Cardiac muscle cell (in vitro differentiated cells and primary cell): ENCODE measurements at regions not wholly inside any gene's neighbourhood (a gene's known extent, or its start where the extent isn't known, plus 50 kb on each side); places are given as distances from the start of the nearest gene placed in this dataset.

Source experiments
- DNase-seq, 2 donors: peaks; one replicate each; pipeline versions ENCODE4 v3.0.0 to v3.0.0-alpha.2; 2010 to 2017; ENCODE audit warnings: low read depth in 1 of 2, low spot score in 1 of 2
- H3K27ac ChIP-seq: fragments of 200-600 bp; sonication (generic); 2 replicates; pipeline ENCODE4 v1.5.1; 2016
- H3K27me3 ChIP-seq: fragments of 200-600 bp; sonication (generic); 2 replicates; pipeline ENCODE4 v1.6.0; 2016; ENCODE audit warnings: control low read depth
- H3K36me3 ChIP-seq: fragments of 200-600 bp; sonication (generic); 2 replicates; pipeline ENCODE4 v1.5.1; 2016; ENCODE audit warnings: control low read depth
- H3K4me1 ChIP-seq: fragments of 200-600 bp; sonication (generic); 2 replicates; pipeline ENCODE4 v1.8.1; 2017; ENCODE audit warnings: low read depth, mild to moderate bottlenecking, mixed run types
- H3K4me3 ChIP-seq: fragments of 200-600 bp; sonication (generic); 2 replicates; pipeline ENCODE4 v1.5.1; 2016; ENCODE audit warnings: mild to moderate bottlenecking
- H3K9me3 ChIP-seq: fragments of 200-600 bp; sonication (generic); 2 replicates; pipeline ENCODE4 v1.5.1; 2017; ENCODE audit warnings: low read depth, mild to moderate bottlenecking, control low read depth
- TF ChIP-seq, protein P1 (sequence below): IDR thresholded peaks from 2 replicates; pipeline ENCODE4 v1.5.1; 2012; ENCODE audit warnings: low read depth, mild to moderate bottlenecking, low read length

GRCh38 chr16:54766355-54766754, 164.3 kb upstream of the IRX5 start:
- TF ChIP-seq, protein P1, sequence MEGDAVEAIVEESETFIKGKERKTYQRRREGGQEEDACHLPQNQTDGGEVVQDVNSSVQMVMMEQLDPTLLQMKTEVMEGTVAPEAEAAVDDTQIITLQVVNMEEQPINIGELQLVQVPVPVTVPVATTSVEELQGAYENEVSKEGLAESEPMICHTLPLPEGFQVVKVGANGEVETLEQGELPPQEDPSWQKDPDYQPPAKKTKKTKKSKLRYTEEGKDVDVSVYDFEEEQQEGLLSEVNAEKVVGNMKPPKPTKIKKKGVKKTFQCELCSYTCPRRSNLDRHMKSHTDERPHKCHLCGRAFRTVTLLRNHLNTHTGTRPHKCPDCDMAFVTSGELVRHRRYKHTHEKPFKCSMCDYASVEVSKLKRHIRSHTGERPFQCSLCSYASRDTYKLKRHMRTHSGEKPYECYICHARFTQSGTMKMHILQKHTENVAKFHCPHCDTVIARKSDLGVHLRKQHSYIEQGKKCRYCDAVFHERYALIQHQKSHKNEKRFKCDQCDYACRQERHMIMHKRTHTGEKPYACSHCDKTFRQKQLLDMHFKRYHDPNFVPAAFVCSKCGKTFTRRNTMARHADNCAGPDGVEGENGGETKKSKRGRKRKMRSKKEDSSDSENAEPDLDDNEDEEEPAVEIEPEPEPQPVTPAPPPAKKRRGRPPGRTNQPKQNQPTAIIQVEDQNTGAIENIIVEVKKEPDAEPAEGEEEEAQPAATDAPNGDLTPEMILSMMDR: no peak
- Histone ChIP-seq H3K36me3 (no peaks in the 10 kb centered on the region), H3K4me3 (no peak overlapping the region), H3K27me3 (no peaks in the 10 kb centered on the region), H3K4me1 (no peaks in the 10 kb centered on the region), H3K9me3 (no peaks in the 10 kb centered on the region), H3K27ac (no peak overlapping the region)
- DNase-seq: no peak

DNA sequence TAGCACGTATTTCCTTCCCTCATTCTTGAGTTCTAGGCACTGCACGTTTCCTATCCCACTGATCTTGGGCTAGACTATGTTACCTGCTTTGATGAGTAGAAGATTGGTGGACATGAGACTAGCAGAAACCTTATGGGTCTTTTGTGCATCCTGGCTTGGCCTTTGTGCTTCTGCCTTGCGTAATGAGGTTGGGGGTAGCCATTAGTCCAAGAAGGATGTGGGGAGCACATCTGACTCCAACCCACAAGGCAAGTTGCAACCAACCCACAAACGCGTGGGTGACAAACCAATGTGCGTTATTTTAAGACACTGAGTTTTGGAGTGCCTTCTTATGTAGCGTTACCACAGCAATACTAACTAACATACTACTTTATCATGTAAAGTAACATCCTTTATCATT, 180.4 kb upstream of the IRX5 start:
- H3K27ac ChIP-seq: no peak overlapping the region
- TF ChIP-seq, protein P1: no peak

GRCh38 chr16:54748611-54749190, 182.0 kb upstream of the IRX5 start:
- Histone ChIP-seq H3K27ac (no peak overlapping the region), H3K9me3 (no peaks in the 10 kb centered on the region), H3K4me3 (no peak overlapping the region), H3K4me1 (peaks cover 6% of the 10 kb centered on the region), H3K27me3 (no peaks in the 10 kb centered on the region), H3K36me3 (no peaks in the 10 kb centered on the region)
- TF ChIP-seq, protein P1: no peak
- DNase-seq: no peak

More for the DNA sequence above, 180.4 kb upstream of the IRX5 start:
- no peaks in the 10 kb centered on the region for H3K36me3 ChIP-seq
- no peak overlapping the region for H3K4me3 ChIP-seq
- H3K9me3 ChIP-seq: no peaks in the 10 kb centered on the region
- H3K4me1 ChIP-seq: peaks cover 6% of the 10 kb centered on the region
- no peak for DNase-seq
- H3K27me3 ChIP-seq: no peaks in the 10 kb centered on the region

DNA sequence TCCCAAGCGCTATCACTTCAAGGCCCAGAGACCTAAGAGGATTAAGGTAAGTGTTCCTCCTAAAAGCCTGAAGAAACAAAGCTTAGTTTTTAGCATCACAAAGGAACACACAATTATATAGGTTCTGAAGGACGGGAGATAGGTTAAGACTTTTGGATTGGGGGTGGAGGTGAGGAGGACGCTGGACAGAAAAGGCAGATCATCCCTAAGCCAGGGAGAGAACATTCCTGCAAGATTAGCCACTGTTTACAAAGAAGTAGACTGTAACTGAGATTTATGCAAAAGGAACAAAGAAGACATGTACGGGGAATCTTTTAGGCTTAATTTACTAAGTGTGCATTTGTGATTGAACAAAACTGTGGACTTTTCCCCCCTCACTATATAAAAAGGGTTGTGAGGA, 184.1 kb upstream of the IRX5 start:
- TF ChIP-seq, protein P1: no peak
- H3K4me3 ChIP-seq: no peak overlapping the region
- H3K27ac ChIP-seq: no peak overlapping the region
- no peaks in the 10 kb centered on the region for H3K27me3 ChIP-seq
- peaks cover 6% of the 10 kb centered on the region for H3K4me1 ChIP-seq
- no peak for DNase-seq
- H3K36me3 ChIP-seq: no peaks in the 10 kb centered on the region
- H3K9me3 ChIP-seq: no peaks in the 10 kb centered on the region

DNA sequence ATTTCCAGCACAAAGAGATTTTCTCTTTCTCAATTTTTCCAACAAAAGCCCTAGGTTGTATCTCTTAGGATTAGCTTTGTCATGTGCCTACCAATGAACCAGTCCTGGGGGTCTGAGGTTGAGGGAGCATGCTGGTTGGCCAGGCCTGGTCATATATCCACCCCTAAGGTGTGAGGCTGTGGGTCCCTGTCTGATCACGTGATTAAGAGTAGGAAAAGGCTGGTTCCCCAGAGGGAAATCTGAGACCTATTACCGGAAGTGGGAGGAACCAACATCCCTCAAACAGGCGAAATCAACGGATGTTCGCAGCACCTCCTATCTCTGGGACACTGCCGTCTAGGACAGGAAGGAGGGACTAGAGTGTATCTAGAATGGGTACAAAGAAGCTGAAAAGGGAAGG, 185.7 kb upstream of the IRX5 start:
- TF ChIP-seq, protein P1: no peak
- H3K36me3 ChIP-seq: no peaks in the 10 kb centered on the region
- no peak for DNase-seq
- no peaks in the 10 kb centered on the region for H3K9me3 ChIP-seq
- no peaks in the 10 kb centered on the region for H3K27me3 ChIP-seq
- H3K27ac ChIP-seq: no peak overlapping the region
- H3K4me1 ChIP-seq: peaks cover 6% of the 10 kb centered on the region
- no peak overlapping the region for H3K4me3 ChIP-seq
